A673 (cell line): ENCODE measurements at regions not wholly inside any gene's neighbourhood (a gene's known extent, or its start where the extent isn't known, plus 50 kb on each side); places are given as distances from the start of the nearest gene placed in this dataset.
"Not testable (repeated sequence)": the region's sequence is repeated elsewhere in the genome, so short reads cannot be mapped to it uniquely, and the experiment has no call there.

Experiments used
- BruUV-seq: library from RNA; stranded (reverse); fragments of 400-500 nt; replicated peaks from 2 replicates; lab custom pipeline; 2021; lab: Mats Ljungman, UMichigan
- CTCF ChIA-PET: fragments of 300-600 bp; sonication (Branson Sonifier 250); formaldehyde crosslinking; loops from one replicate; lab custom pipeline; 2022; ENCODE audit warnings: antibody characterized with exemption; lab: Charles Lee
- POLR2A ChIA-PET: fragments of 300-600 bp; sonication (Branson Sonifier 250); formaldehyde crosslinking; loops from one replicate; lab custom pipeline; 2022; ENCODE audit warnings: antibody characterized with exemption; ENCODE audit not compliant: low non-redundant PET; lab: Charles Lee
- DNase-seq: peaks from one replicate; pipeline ENCODE4 v3.0.0-alpha.2; 2015; ENCODE audit warnings: low spot score
- H3K27ac ChIP-seq: fragments of 200-600 bp; sonication (generic); 2 replicates; pipeline ENCODE4 v1.5.1; 2016; ENCODE audit warnings: mixed run types, low read depth, mild to moderate bottlenecking, mixed read lengths, antibody characterized with exemption, low read length; ENCODE audit not compliant: poor library complexity, severe bottlenecking
- H3K27me3 ChIP-seq: fragments of 200-600 bp; sonication (generic); replicated peaks from 2 replicates; pipeline ENCODE4 v1.6.1; 2017; ENCODE audit warnings: mixed run types, low read depth, mild to moderate bottlenecking, mixed read lengths, antibody characterized with exemption, low read length; ENCODE audit not compliant: insufficient read depth, poor library complexity
- H3K36me3 ChIP-seq: fragments of 200-600 bp; sonication (generic); 2 replicates; pipeline ENCODE4 v1.6.1; 2016; ENCODE audit warnings: mixed run types, mild to moderate bottlenecking, mixed read lengths, antibody characterized with exemption, low read length; ENCODE audit not compliant: insufficient read depth, poor library complexity, severe bottlenecking
- H3K4me1 ChIP-seq: fragments of 200-600 bp; sonication (generic); 2 replicates; pipeline ENCODE4 v1.6.1; 2017; ENCODE audit warnings: mixed run types, mild to moderate bottlenecking, mixed read lengths, antibody characterized with exemption, low read length; ENCODE audit not compliant: insufficient read depth, poor library complexity, severe bottlenecking
- H3K4me3 ChIP-seq: fragments of 200-600 bp; sonication (generic); 2 replicates; pipeline ENCODE4 v1.5.1; 2016; ENCODE audit warnings: low read depth, mixed run types, mild to moderate bottlenecking, mixed read lengths, low read length; ENCODE audit not compliant: poor library complexity, severe bottlenecking
- H3K9me3 ChIP-seq: fragments of 200-600 bp; sonication (generic); 2 replicates; pipeline ENCODE4 v1.6.1; 2016; ENCODE audit warnings: mixed run types, low read depth, mild to moderate bottlenecking, mixed read lengths, antibody characterized with exemption, low read length; ENCODE audit not compliant: poor library complexity, severe bottlenecking
- EZH2 ChIP-seq: fragments of 200-600 bp; sonication (generic); IDR thresholded peaks from 2 replicates; pipeline ENCODE4 v1.6.1; 2017; ENCODE audit warnings: borderline replicate concordance, low read depth, mild to moderate bottlenecking, mixed read lengths, antibody characterized with exemption, low read length; ENCODE audit not compliant: poor library complexity, severe bottlenecking
- intact Hi-C: fragments of 100-400 bp; cut with micrococcal nuclease; formaldehyde crosslinking; loops from one replicate; pipeline ENCODE4 v1.10.0; 2022; ENCODE audit not compliant: unreplicated experiment
- TF ChIP-seq, protein P1 (sequence below): fragments of 300-800, 200-600 bp; sonication (generic); conservative IDR thresholded peaks from 2 replicates; pipeline ENCODE4 v1.5.1; 2017; ENCODE audit warnings: low read depth, mild to moderate bottlenecking, antibody characterized with exemption, low read length, moderate library complexity, mixed read lengths

- Histone ChIP-seq H3K36me3 (no peaks in the 10 kb centered on the region), H3K27ac (no peak overlapping the region), H3K27me3 (peaks cover 19% of the 10 kb centered on the region), H3K9me3 (no peaks in the 10 kb centered on the region), H3K4me3 (no peak overlapping the region), H3K4me1 (no peaks in the 10 kb centered on the region)
- no peak for DNase-seq
- intact Hi-C loops: no loop called here
- no TSS peak for BruUV-seq
- CTCF ChIA-PET: no interaction called here
- no peak for TF ChIP-seq EZH2
- TF ChIP-seq, protein P1, sequence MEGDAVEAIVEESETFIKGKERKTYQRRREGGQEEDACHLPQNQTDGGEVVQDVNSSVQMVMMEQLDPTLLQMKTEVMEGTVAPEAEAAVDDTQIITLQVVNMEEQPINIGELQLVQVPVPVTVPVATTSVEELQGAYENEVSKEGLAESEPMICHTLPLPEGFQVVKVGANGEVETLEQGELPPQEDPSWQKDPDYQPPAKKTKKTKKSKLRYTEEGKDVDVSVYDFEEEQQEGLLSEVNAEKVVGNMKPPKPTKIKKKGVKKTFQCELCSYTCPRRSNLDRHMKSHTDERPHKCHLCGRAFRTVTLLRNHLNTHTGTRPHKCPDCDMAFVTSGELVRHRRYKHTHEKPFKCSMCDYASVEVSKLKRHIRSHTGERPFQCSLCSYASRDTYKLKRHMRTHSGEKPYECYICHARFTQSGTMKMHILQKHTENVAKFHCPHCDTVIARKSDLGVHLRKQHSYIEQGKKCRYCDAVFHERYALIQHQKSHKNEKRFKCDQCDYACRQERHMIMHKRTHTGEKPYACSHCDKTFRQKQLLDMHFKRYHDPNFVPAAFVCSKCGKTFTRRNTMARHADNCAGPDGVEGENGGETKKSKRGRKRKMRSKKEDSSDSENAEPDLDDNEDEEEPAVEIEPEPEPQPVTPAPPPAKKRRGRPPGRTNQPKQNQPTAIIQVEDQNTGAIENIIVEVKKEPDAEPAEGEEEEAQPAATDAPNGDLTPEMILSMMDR: no peak
- POLR2A ChIA-PET: no interaction called here
Measured at GRCh38 chr6:137552809-137553208, 58.6 kb upstream of the OLIG3 start.

- H3K4me3 ChIP-seq, H3K27me3 ChIP-seq, BruUV-seq, POLR2A ChIA-PET, H3K36me3 ChIP-seq, H3K4me1 ChIP-seq, intact Hi-C loops, H3K27ac ChIP-seq, H3K9me3 ChIP-seq, CTCF ChIA-PET: not testable (repeated sequence)
- DNase-seq: peak; percentile 2
Measured at GRCh38 chr6:137559521-137560183, 65.5 kb upstream of the OLIG3 start.

- Histone ChIP-seq H3K4me1 (no peaks in the 10 kb centered on the region), H3K27ac (no peak overlapping the region), H3K27me3 (no peaks in the 10 kb centered on the region), H3K9me3 (no peaks in the 10 kb centered on the region), H3K36me3 (no peaks in the 10 kb centered on the region), H3K4me3 (no peak overlapping the region)
- no peak for TF ChIP-seq EZH2
- TF ChIP-seq, protein P1: no peak
- POLR2A ChIA-PET: no interaction called here
- no peak for DNase-seq
- BruUV-seq: no TSS peak
- CTCF ChIA-PET: interaction anchor here (0.6 kb wide), 1 partner anchor 82 kb away, joined by 3 read pairs; no protein-coding TSS in a partner anchor
- intact Hi-C loops: no loop called here
Measured at GRCh38 chr6:137560184-137560563, 66.0 kb upstream of the OLIG3 start.

DNA sequence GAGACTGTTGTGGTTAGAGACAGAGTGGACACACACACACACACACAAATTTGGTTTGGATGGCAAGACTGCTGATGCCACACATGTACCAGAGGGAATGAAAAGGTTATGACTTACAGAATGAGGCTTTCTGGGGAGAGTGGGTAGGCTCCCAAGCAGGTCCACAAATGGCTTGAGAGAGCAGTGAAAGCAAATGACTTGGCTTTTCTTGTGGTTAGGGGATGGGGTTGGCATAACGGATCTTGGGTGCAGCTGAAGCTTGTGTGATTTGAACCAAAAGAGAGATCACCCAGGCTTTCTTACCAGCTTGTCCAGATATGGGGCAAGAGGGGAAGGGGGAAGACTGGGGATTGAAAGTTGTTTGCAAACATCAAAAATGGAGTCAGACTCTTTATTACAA, 73.9 kb upstream of the OLIG3 start:
- peaks cover 21% of the 10 kb centered on the region for H3K27me3 ChIP-seq
- no peak overlapping the region for H3K27ac ChIP-seq
- CTCF ChIA-PET: no interaction called here
- POLR2A ChIA-PET: no interaction called here
- H3K4me1 ChIP-seq: no peaks in the 10 kb centered on the region
- DNase-seq: no peak
- no peaks in the 10 kb centered on the region for H3K9me3 ChIP-seq
- no TSS peak for BruUV-seq
- TF ChIP-seq EZH2: no peak
- TF ChIP-seq, protein P1: no peak
- H3K36me3 ChIP-seq: no peaks in the 10 kb centered on the region
- intact Hi-C loops: no loop called here
- no peak overlapping the region for H3K4me3 ChIP-seq
